CD14-positive monocyte (primary cell): ENCODE measurements at regions not wholly inside any gene's neighbourhood (a gene's known extent, or its start where the extent isn't known, plus 50 kb on each side); places are given as distances from the start of the nearest gene placed in this dataset.

ENCODE experiments used
- DNase-seq, 3 donors: peaks; one replicate each; pipeline ENCODE4 v3.0.0-alpha.2; 2011 to 2022
- H2AFZ ChIP-seq: 2 replicates; pipeline ENCODE4 v1.6.0; 2012; ENCODE audit warnings: mild to moderate bottlenecking, low read depth, low read length, inconsistent platforms; ENCODE audit not compliant: insufficient read depth, poor library complexity, severe bottlenecking
- H3K27ac ChIP-seq, 2 donors: 1 replicate in 1 of 2; 2 replicates in 1 of 2; pipeline ENCODE4 v1.5.1; 2012 to 2013; ENCODE audit warnings: low read length in 2 of 2, control low read depth in 1 of 2, inconsistent platforms in 1 of 2, low read depth in 1 of 2, mild to moderate bottlenecking in 1 of 2
- H3K27me3 ChIP-seq, 2 donors: one replicate each; pipeline versions ENCODE4 v1.6.0 to v1.6.1; 2011 to 2013; ENCODE audit warnings: low read length in 2 of 2; ENCODE audit not compliant: control insufficient read depth in 2 of 2, insufficient read depth in 2 of 2
- H3K36me3 ChIP-seq, 2 donors: replicated peaks in 1 of 2; 1 replicate in 1 of 2; 2 replicates in 1 of 2; pipeline versions ENCODE4 v1.5.1 to v1.6.1; 2012 to 2013; ENCODE audit warnings: low read length in 2 of 2, control low read depth in 1 of 2, inconsistent platforms in 1 of 2, mild to moderate bottlenecking in 1 of 2; ENCODE audit not compliant: insufficient read depth in 2 of 2, control insufficient read depth in 1 of 2
- H3K4me1 ChIP-seq, 2 donors: 1 replicate in 1 of 2; 2 replicates in 1 of 2; pipeline versions ENCODE4 v1.5.1 to v1.6.1; 2012 to 2013; ENCODE audit warnings: low read length in 2 of 2, control low read depth in 1 of 2, inconsistent platforms in 1 of 2, mild to moderate bottlenecking in 1 of 2, moderate library complexity in 1 of 2; ENCODE audit not compliant: insufficient read depth in 2 of 2, control insufficient read depth in 1 of 2
- H3K4me2 ChIP-seq: replicated peaks from 2 replicates; pipeline ENCODE3; 2012; ENCODE audit warnings: low read length, moderate library complexity, mild to moderate bottlenecking; ENCODE audit not compliant: poor library complexity, severe bottlenecking; ENCODE audit errors: extremely low read depth
- H3K4me3 ChIP-seq, 3 experiments: fragments of 200-600 bp in 1 of 3; sonication (generic) in 1 of 3; replicated peaks in 1 of 3; 1 replicate in 2 of 3; 2 replicates in 1 of 3; pipeline ENCODE4 v1.5.1; 2011 to 2013; ENCODE audit warnings: low read length in 3 of 3, mild to moderate bottlenecking in 3 of 3, control low read depth in 2 of 3, low read depth in 2 of 3, inconsistent platforms in 1 of 3, moderate library complexity in 1 of 3
- H3K79me2 ChIP-seq: 2 replicates; pipeline ENCODE4 v1.6.0; 2012; ENCODE audit warnings: mild to moderate bottlenecking, control low read depth, inconsistent platforms, low read length, moderate library complexity; ENCODE audit not compliant: insufficient read depth
- H3K9ac ChIP-seq: 2 replicates; pipeline ENCODE4 v1.6.0; 2017; ENCODE audit warnings: low read length, mild to moderate bottlenecking; ENCODE audit not compliant: insufficient read depth, poor library complexity, severe bottlenecking
- H3K9me3 ChIP-seq, 2 donors: replicated peaks in 1 of 2; 1 replicate in 1 of 2; 2 replicates in 1 of 2; pipeline versions ENCODE4 v1.5.1 to v1.6.1; 2012 to 2013; ENCODE audit warnings: low read length in 2 of 2, control low read depth in 1 of 2; ENCODE audit not compliant: control insufficient read depth in 1 of 2, insufficient read depth in 1 of 2
- H4K20me1 ChIP-seq: 2 replicates; pipeline ENCODE4 v1.6.0; 2012; ENCODE audit warnings: mild to moderate bottlenecking, low read length, control low read depth, moderate library complexity; ENCODE audit not compliant: insufficient read depth
- H3K27ac Mint-ChIP-seq, 7 donors: one replicate each; pipeline ENCODE4 v1.8.0; 2020; ENCODE audit warnings: mild to moderate bottlenecking in 7 of 7, mixed read lengths in 7 of 7, moderate library complexity in 6 of 7, inconsistent platforms in 2 of 7
- H3K27me3 Mint-ChIP-seq, 3 donors: one replicate each; pipeline ENCODE4 v1.8.0; 2021 to 2022; ENCODE audit warnings: low read depth in 3 of 3, mild to moderate bottlenecking in 3 of 3, mixed read lengths in 3 of 3, moderate library complexity in 3 of 3, inconsistent platforms in 1 of 3
- H3K36me3 Mint-ChIP-seq, 2 donors: one replicate each; pipeline ENCODE4 v1.8.0; 2020; ENCODE audit warnings: mixed read lengths in 2 of 2, inconsistent platforms in 1 of 2, mild to moderate bottlenecking in 1 of 2
- H3K4me1 Mint-ChIP-seq: one replicate; pipeline ENCODE4 v1.8.0; 2020; ENCODE audit warnings: mild to moderate bottlenecking, mixed read lengths
- H3K4me3 Mint-ChIP-seq, 2 donors: one replicate each; pipeline ENCODE4 v1.8.0; 2020; ENCODE audit warnings: mild to moderate bottlenecking in 2 of 2, mixed read lengths in 2 of 2, moderate library complexity in 1 of 2
- H3K9me3 Mint-ChIP-seq, 7 donors: one replicate each; pipeline ENCODE4 v1.8.0; 2020 to 2022; ENCODE audit warnings: mixed read lengths in 7 of 7, mild to moderate bottlenecking in 6 of 7, moderate library complexity in 6 of 7, inconsistent platforms in 2 of 7
- CTCF ChIP-seq: fragments of 200-600 bp; IDR thresholded peaks from one replicate; pipeline ENCODE4 v1.8.0; 2022; ENCODE audit warnings: antibody characterized with exemption, mild to moderate bottlenecking
- WGBS: methylation state at CpG from one replicate; pipeline ENCODE4 v1.1.5; 2013; ENCODE audit warnings: missing lambda C conversion rate; ENCODE audit not compliant: insufficient coverage; 5-methylcytosine and 5-hydroxymethylcytosine counted together
- intact Hi-C, 2 donors: fragments of 100-400 bp; cut with micrococcal nuclease; formaldehyde crosslinking; loops; one replicate each; pipeline versions ENCODE4 v1.15.0 to v1.15.1; 2023

DNA sequence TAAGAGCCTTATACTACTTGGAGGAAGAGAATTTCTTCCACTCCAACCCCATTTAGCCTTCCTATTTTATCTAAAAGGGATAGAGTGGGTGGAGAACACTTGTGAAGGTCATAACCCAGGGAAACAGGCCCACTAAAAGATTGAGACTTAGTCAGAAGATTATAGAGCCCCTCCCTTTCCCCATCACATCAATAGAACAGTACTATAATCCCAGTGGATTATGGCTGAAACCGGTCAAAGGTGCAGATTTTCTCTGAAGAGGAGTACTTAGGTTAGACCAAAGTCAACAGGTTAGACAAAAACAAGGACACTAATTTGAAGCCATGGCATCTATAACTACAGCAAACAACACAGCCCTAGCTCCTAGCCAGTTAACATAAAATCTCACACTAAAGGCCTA is 330.9 kb upstream of the NOX3 start:
- no peaks in the 10 kb centered on the region for H3K27me3 ChIP-seq
- no peak overlapping the region for H2AFZ ChIP-seq
- no peak overlapping the region for H3K4me3 Mint-ChIP-seq
- no peak overlapping the region for H3K27ac Mint-ChIP-seq
- H3K79me2 ChIP-seq: no peaks in the 10 kb centered on the region
- no peak overlapping the region for H3K4me3 ChIP-seq
- H3K4me1 ChIP-seq: no peaks in the 10 kb centered on the region
- no peaks in the 10 kb centered on the region for H4K20me1 ChIP-seq
- no CpG with 5 or more reads among the region's 1 CpG for WGBS
- peaks cover 3 to 5% of the 10 kb centered on the region in 2 donors for H3K9me3 ChIP-seq
- no peaks in the 10 kb centered on the region for H3K36me3 ChIP-seq
- H3K27me3 Mint-ChIP-seq: no peaks in the 10 kb centered on the region
- no peak overlapping the region for H3K4me2 ChIP-seq
- DNase-seq: no peak
- no peaks in the 10 kb centered on the region for H3K36me3 Mint-ChIP-seq
- no peak overlapping the region for H3K9ac ChIP-seq
- H3K27ac ChIP-seq: no peak overlapping the region
- H3K4me1 Mint-ChIP-seq: no peaks in the 10 kb centered on the region
- no peak for TF ChIP-seq CTCF
- intact Hi-C loops: no loop called here
- H3K9me3 Mint-ChIP-seq: peaks cover 7 to 21% (median 8%) of the 10 kb centered on the region in 7 donors

DNA sequence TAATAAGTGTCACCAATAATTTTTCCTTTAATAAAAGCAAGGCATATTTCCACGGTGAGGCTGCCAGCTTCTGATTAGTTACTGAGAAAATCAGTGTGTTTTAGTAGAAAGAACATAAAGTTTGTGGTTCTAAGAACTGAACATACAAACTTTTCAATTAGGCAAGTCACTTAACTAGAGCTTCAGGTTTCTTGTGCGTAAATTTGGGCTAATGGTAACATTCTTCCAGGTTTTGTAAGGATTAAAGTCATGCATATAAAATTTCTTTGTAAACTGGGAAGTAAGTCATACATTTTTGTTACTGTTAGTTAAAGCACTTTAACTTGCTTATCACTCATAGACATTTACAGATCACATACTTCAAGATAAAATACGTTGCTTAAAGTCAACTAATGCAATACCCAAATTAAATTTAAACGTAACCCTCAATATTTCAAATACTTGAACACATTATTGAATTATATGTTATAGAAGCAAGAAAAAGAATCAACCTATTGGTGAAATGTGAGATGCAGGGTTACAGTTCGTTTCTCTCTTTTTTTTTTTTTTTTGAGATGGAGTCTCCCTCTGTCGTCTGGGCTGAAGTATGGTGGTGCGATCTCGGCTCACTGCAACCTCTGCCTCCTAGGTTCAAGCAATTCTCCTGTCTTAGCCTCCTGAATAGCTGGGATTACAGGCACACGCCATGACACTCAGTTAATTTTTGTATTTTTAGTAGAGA is 327.3 kb upstream of the NOX3 start:
- Mint-ChIP-seq H3K4me1 (no peaks in the 10 kb centered on the region), H3K4me3 (no peak overlapping the region), H3K9me3 (peaks cover 3 to 10% (median 4%) of the 10 kb centered on the region in 7 donors), H3K27ac (no peak overlapping the region), H3K27me3 (no peaks in the 10 kb centered on the region), H3K36me3 (no peaks in the 10 kb centered on the region)
- no peak overlapping the region for H3K9ac ChIP-seq
- H3K36me3 ChIP-seq: no peaks in the 10 kb centered on the region
- no peak overlapping the region for H3K4me2 ChIP-seq
- no peak overlapping the region for H2AFZ ChIP-seq
- WGBS: 100% methylated on average over 1 of the region's 9 CpGs
- no peaks in the 10 kb centered on the region for H3K4me1 ChIP-seq
- H3K4me3 ChIP-seq: no peak overlapping the region
- no peak for DNase-seq
- intact Hi-C loops: no loop called here
- H3K79me2 ChIP-seq: no peaks in the 10 kb centered on the region
- no peak overlapping the region for H3K27ac ChIP-seq
- H3K9me3 ChIP-seq: peaks cover 3 to 5% of the 10 kb centered on the region in 2 donors
- no peak for TF ChIP-seq CTCF
- no peaks in the 10 kb centered on the region for H4K20me1 ChIP-seq
- no peaks in the 10 kb centered on the region for H3K27me3 ChIP-seq
